Stomach (tissue), 8 donors: ENCODE measurements at regions not wholly inside any gene's neighbourhood (a gene's known extent, or its start where the extent isn't known, plus 50 kb on each side); places are given as distances from the start of the nearest gene placed in this dataset.

Experiments used
- DNase-seq, 2 donors: peaks; one replicate each; pipeline versions ENCODE4 v3.0.0 to v3.0.0-alpha.2; 2013 to 2019
- H3K27ac ChIP-seq, 5 donors: fragments of 200-600 bp in 4 of 5; sonication (generic) in 4 of 5; one replicate each; pipeline ENCODE4 v1.5.1; 2013 to 2019; ENCODE audit warnings: mild to moderate bottlenecking in 1 of 5, moderate library complexity in 1 of 5
- H3K27me3 ChIP-seq, 3 donors: fragments of 200-600 bp; sonication (generic); one replicate each; pipeline ENCODE4 v1.5.1; 2017 to 2019; ENCODE audit warnings: mixed run types in 1 of 3
- H3K36me3 ChIP-seq, 4 donors: fragments of 200-600 bp; sonication (generic); 1 replicate in 3 of 4; 2 replicates in 1 of 4; pipeline ENCODE4 v1.5.1; 2016 to 2019
- H3K4me1 ChIP-seq, 4 donors: fragments of 200-600 bp; sonication (generic); one replicate each; pipeline ENCODE4 v1.5.1; 2016 to 2019
- H3K4me3 ChIP-seq, 4 donors: fragments of 200-600 bp; sonication (generic) in 3 of 4; one replicate each; pipeline ENCODE4 v1.5.1; 2016 to 2019; ENCODE audit warnings: mild to moderate bottlenecking in 1 of 4
- H3K9me3 ChIP-seq, 4 donors: fragments of 200-600 bp; sonication (generic); one replicate each; pipeline ENCODE4 v1.5.1; 2016 to 2019
- CTCF ChIP-seq, 7 experiments: fragments of 450-650 bp in 4 of 7; fragments of 200-600 bp in 3 of 7; sonication (generic) in 3 of 7; IDR thresholded peaks; one replicate each; pipeline ENCODE4 v1.5.1; 2016 to 2019; ENCODE audit warnings: antibody characterized with exemption in 7 of 7, control low read depth in 2 of 7, mild to moderate bottlenecking in 1 of 7
- EP300 ChIP-seq: sonication (generic); formaldehyde crosslinking; IDR thresholded peaks from one replicate; pipeline ENCODE4 v1.6.1; 2017; ENCODE audit warnings: antibody characterized with exemption
- POLR2A ChIP-seq, 4 donors: fragments of 450-650 bp; IDR thresholded peaks; one replicate each; pipeline ENCODE4 v1.6.1; 2016; ENCODE audit warnings: antibody characterized with exemption in 4 of 4, control low read depth in 2 of 4, mild to moderate bottlenecking in 1 of 4, moderate library complexity in 1 of 4
- POLR2AphosphoS5 ChIP-seq, 3 donors: sonication (generic); formaldehyde crosslinking; IDR thresholded peaks; one replicate each; pipeline ENCODE4 v1.6.1; 2016; ENCODE audit warnings: antibody characterized with exemption in 3 of 3
- WGBS, 5 donors: extraction: QIAGEN DNeasy Blood & Tissue Kit in 3 of 5; methylation state at CpG; one replicate each; pipeline versions ENCODE4 v1.1.5 to v1.1.7; 2013 to 2018; 5-methylcytosine and 5-hydroxymethylcytosine counted together
- intact Hi-C: fragments of 100-400 bp; cut with DNase I; formaldehyde crosslinking; loops from one replicate; pipeline ENCODE4 v1.15.1; 2023; ENCODE audit warnings: low total_unique reads
- donor health status: healthy with polysubstance abuse.
- donor health status: Bipolar disorder and iron deficiency.
- donor health status: healthy.

GRCh38 chr9:89795538-89796195 lies 190.9 kb downstream of the GADD45G start:
- TF ChIP-seq POLR2AphosphoS5 (IDR thresholded peaks at IDR 0.05) (no peak), CTCF (IDR thresholded peaks at IDR 0.05) (no peak), POLR2A (IDR thresholded peaks at IDR 0.05) (no peak)
- WGBS, 5 donors, result 50 to 74% (median 65%) methylated on average over 10 of the region's 10 CpGs
- Histone ChIP-seq H3K36me3 (no peaks in the 10 kb centered on the region), H3K27ac (no peak overlapping the region), H3K27me3 (no peaks in the 10 kb centered on the region), H3K4me1 (no peaks in the 10 kb centered on the region), H3K9me3 (no peaks in the 10 kb centered on the region), H3K4me3 (no peak overlapping the region)
- intact Hi-C loops, result no loop called here
- DNase-seq, result no peak

- DNase-seq, result no peak
- no peak for TF ChIP-seq EP300
- TF ChIP-seq POLR2A (IDR thresholded peaks at IDR 0.05), result no peak
- no peak for TF ChIP-seq POLR2AphosphoS5 (IDR thresholded peaks at IDR 0.05)
- TF ChIP-seq CTCF (IDR thresholded peaks at IDR 0.05), result no peak
- Histone ChIP-seq H3K4me3 (no peak overlapping the region), H3K27me3 (no peaks in the 10 kb centered on the region), H3K4me1 (no peaks in the 10 kb centered on the region), H3K36me3 (no peaks in the 10 kb centered on the region), H3K9me3 (no peaks in the 10 kb centered on the region), H3K27ac (no peak overlapping the region)
- WGBS, 5 donors, result 70 to 94% (median 77%) methylated on average over 4 to 6 of the region's 6 CpGs
- intact Hi-C loops, result no loop called here
These were observed 191.8 kb downstream of the GADD45G start for GRCh38 chr9:89796606-89797005.

- no peak for DNase-seq
- Histone ChIP-seq H3K27me3 (no peaks in the 10 kb centered on the region), H3K4me1 (peaks cover 0 to 5% (median 0%) of the 10 kb centered on the region in 4 donors), H3K27ac (no peak overlapping the region), H3K9me3 (no peaks in the 10 kb centered on the region), H3K4me3 (no peak overlapping the region), H3K36me3 (no peaks in the 10 kb centered on the region)
- WGBS, 5 donors, result 83 to 97% (median 93%) methylated on average over 11 of the region's 11 CpGs
- intact Hi-C loops, result no loop called here
- TF ChIP-seq CTCF (IDR thresholded peaks at IDR 0.05) (no peak), POLR2AphosphoS5 (IDR thresholded peaks at IDR 0.05) (no peak), POLR2A (IDR thresholded peaks at IDR 0.05) (no peak), EP300 (no peak)
These were observed 192.4 kb downstream of the GADD45G start for GRCh38 chr9:89797255-89797654.

DNA sequence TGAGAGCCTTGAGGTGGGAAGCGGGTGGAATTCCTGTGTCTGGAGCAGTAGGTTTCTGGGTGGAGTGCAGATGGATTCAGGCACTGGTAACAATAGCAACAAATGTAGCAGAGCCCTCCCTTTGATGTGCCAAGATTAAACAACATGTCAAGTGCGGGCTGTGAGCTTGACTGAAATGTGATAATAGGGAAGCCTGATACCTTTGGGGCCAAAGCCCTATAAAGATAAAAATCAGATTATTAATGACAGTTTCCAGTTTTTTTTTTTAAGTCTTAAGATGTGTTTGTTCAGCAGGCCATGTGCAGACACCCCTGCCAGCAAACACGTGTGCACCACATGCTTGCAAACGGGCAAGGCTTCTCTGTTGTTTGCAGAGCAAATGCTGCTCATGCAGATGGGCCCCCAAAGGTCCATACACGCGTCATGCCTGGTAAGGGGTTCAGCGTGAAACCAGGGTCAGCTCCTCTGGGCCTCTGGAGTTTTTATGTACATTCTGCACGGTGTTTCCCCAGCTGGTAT lies 193.2 kb downstream of the GADD45G start:
- peak; percentile 33 to 55 for DNase-seq
- WGBS, 5 donors, result 34 to 51% (median 38%) methylated on average over 8 of the region's 8 CpGs

More for the DNA sequence above, 193.2 kb downstream of the GADD45G start:
- Histone ChIP-seq H3K4me1 (peaks cover 0 to 12% (median 0%) of the 10 kb centered on the region in 4 donors), H3K27ac (no peak overlapping the region), H3K4me3 (no peak overlapping the region), H3K27me3 (no peaks in the 10 kb centered on the region), H3K9me3 (no peaks in the 10 kb centered on the region), H3K36me3 (no peaks in the 10 kb centered on the region)
- TF ChIP-seq POLR2A (IDR thresholded peaks at IDR 0.05) (no peak), POLR2AphosphoS5 (IDR thresholded peaks at IDR 0.05) (no peak), EP300 (no peak), CTCF (IDR thresholded peaks at IDR 0.05) (no peak)
- intact Hi-C loops, result no loop called here
